Mesendoderm (in vitro differentiated cells): ENCODE measurements at regions not wholly inside any gene's neighbourhood (a gene's known extent, or its start where the extent isn't known, plus 50 kb on each side); places are given as distances from the start of the nearest gene placed in this dataset. TPM values are rescaled to one million over a fixed set of nuclear protein-coding genes. Genes with fewer than 3 reads are reported as not detected.

Experiments used
- DNase-seq: peaks from one replicate; pipeline ENCODE4 v3.0.0; 2013
- H2AK5ac ChIP-seq: 2 replicates; pipeline ENCODE4 v1.6.1; 2013; ENCODE audit warnings: low read length, inconsistent platforms
- H2BK120ac ChIP-seq: 2 replicates; pipeline ENCODE4 v1.6.1; 2013; ENCODE audit warnings: low read depth, mild to moderate bottlenecking, low read length, moderate library complexity, mixed read lengths
- H2BK15ac ChIP-seq: replicated peaks from 2 replicates; pipeline ENCODE4 v1.6.1; 2013; ENCODE audit warnings: low read depth, mild to moderate bottlenecking, moderate library complexity
- H2BK5ac ChIP-seq: 2 replicates; pipeline ENCODE4 v1.6.1; 2013; ENCODE audit warnings: low read length, inconsistent platforms
- H3K18ac ChIP-seq: 2 replicates; pipeline ENCODE4 v1.6.1; 2013; ENCODE audit warnings: mild to moderate bottlenecking, low read length, mixed read lengths
- H3K23ac ChIP-seq: one replicate; pipeline ENCODE4 v1.6.1; 2013; ENCODE audit warnings: low read length
- H3K27ac ChIP-seq: 2 replicates; pipeline ENCODE4 v1.5.1; 2013; ENCODE audit warnings: low read depth, mild to moderate bottlenecking, inconsistent platforms, low read length, moderate library complexity
- H3K27me3 ChIP-seq: 2 replicates; pipeline ENCODE4 v1.6.1; 2013; ENCODE audit warnings: low read length, control low read depth, mild to moderate bottlenecking, inconsistent platforms; ENCODE audit not compliant: insufficient read depth, poor library complexity
- H3K36me3 ChIP-seq: 2 replicates; pipeline ENCODE4 v1.6.1; 2013; ENCODE audit warnings: low read length, inconsistent platforms; ENCODE audit not compliant: control insufficient read depth, insufficient read depth
- H3K4ac ChIP-seq: one replicate; pipeline ENCODE4 v1.6.1; 2013; ENCODE audit warnings: low read depth, mild to moderate bottlenecking, low read length, moderate library complexity
- H3K4me1 ChIP-seq: 2 replicates; pipeline ENCODE4 v1.6.1; 2013; ENCODE audit warnings: low read depth, low read length, inconsistent platforms; ENCODE audit not compliant: control insufficient read depth
- H3K4me2 ChIP-seq: 2 replicates; pipeline ENCODE4 v1.6.1; 2013; ENCODE audit warnings: low read length
- H3K4me3 ChIP-seq: 2 replicates; pipeline ENCODE4 v1.5.1; 2013; ENCODE audit warnings: mild to moderate bottlenecking, low read length
- H3K56ac ChIP-seq: one replicate; pipeline ENCODE4 v1.6.1; 2013; ENCODE audit warnings: low read length
- H3K79me1 ChIP-seq: 2 replicates; pipeline ENCODE4 v1.6.1; 2013; ENCODE audit warnings: low read length, inconsistent platforms
- H3K79me2 ChIP-seq: 2 replicates; pipeline ENCODE4 v1.6.1; 2013; ENCODE audit warnings: mild to moderate bottlenecking, low read length; ENCODE audit not compliant: control insufficient read depth, insufficient read depth
- H3K9ac ChIP-seq: 2 replicates; pipeline ENCODE4 v1.6.1; 2013; ENCODE audit warnings: low read length, inconsistent platforms
- H4K5ac ChIP-seq: one replicate; pipeline ENCODE4 v1.6.1; 2013; ENCODE audit warnings: low read length
- H4K8ac ChIP-seq: one replicate; pipeline ENCODE4 v1.6.1; 2013; ENCODE audit warnings: low read depth, mild to moderate bottlenecking, control low read depth, low read length, moderate library complexity
- WGBS: extraction: QIAGEN DNeasy Blood & Tissue Kit; methylation state at CpG from one replicate; pipeline ENCODE4 v1.1.7; 2013; ENCODE audit warnings: low lambda C conversion rate, missing lambda C conversion rate; ENCODE audit not compliant: insufficient coverage; ENCODE audit errors: extremely low coverage; 5-methylcytosine and 5-hydroxymethylcytosine counted together
- small RNA-seq: library from polyadenylated mRNA; stranded (forward); fragments of <200 nt; extraction: miRNeasy Mini kit (QIAGEN cat#:217004); gene quantifications from one replicate; pipeline ENCODE3, GENCODE V24; 2013; ENCODE audit not compliant: insufficient read depth

DNA sequence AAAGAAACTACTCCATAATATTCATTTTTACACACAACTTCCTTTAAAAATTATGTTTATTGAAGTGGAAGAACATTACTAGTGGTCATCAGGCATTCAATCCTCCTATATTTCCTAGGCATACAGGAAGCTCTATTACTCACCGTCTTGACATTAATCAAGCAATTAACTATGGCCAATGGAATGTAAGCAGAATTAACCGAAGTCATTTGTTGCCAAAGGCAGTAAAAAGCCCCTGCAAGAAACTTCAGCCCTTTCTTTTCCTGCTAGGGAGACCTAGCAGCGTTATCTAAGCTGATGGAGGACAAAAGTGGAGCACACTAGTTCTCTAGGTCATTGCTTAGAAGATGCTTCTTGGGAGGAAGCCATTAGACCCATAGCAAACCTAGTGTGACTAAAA is 399.6 kb downstream of the KCNH5 start:
- Histone ChIP-seq H3K4me2 (no peak overlapping the region), H3K27me3 (no peaks in the 10 kb centered on the region), H3K36me3 (no peaks in the 10 kb centered on the region), H2BK15ac (no peak overlapping the region), H3K79me2 (no peaks in the 10 kb centered on the region), H4K5ac (no peak overlapping the region), H4K8ac (no peak overlapping the region), H3K56ac (no peak overlapping the region), H3K4ac (no peak overlapping the region), H3K18ac (no peak overlapping the region), H2BK5ac (no peak overlapping the region), H3K79me1 (no peaks in the 10 kb centered on the region), H2AK5ac (no peak overlapping the region), H3K9ac (no peak overlapping the region), H2BK120ac (no peak overlapping the region), H3K23ac (no peak overlapping the region), H3K4me1 (no peaks in the 10 kb centered on the region), H3K27ac (no peak overlapping the region), H3K4me3 (no peak overlapping the region)
- no peak for DNase-seq
- no CpG with 5 or more reads among the region's 3 CpGs for whole genome bisulfite sequencing

Small RNA genes lying in the stretch of these regions (small RNA-seq; reads per million reads assigned to genes)
- not detected for gene AL389895.1
